ENCODE measurements at regions not wholly inside any gene's neighbourhood (a gene's known extent, or its start where the extent isn't known, plus 50 kb on each side); places are given as distances from the start of the nearest gene placed in this dataset.
A peak's percentile ranks its signal among the peaks of the same experiment; 100 is the strongest.

DNA sequence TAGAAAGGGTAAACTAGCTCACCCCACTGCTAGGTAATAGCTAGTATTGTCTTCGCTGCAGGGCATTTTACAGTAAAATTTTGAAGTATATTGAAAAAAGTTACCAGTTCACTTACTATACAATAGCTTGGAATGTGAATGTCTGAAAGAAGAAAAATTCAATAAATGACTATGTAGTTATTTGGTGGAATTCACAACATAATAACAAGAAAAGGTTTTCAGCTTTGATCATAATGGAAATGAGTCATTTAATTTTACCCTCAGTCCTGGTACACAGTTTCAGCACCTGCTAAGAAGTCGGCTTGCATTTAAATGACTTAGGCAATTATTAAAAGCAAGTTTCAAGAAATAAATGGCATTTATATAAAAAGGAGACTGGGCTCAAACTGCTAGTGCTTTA is 90.4 kb downstream of the NUP35 start:
- DNase-seq (ENCODE audit: low spot score) = no peak

- DNase-seq (ENCODE audit: low spot score) = no peak
Observed at GRCh38 chr2:183215917-183216316, 91.7 kb downstream of the NUP35 start.

DNA sequence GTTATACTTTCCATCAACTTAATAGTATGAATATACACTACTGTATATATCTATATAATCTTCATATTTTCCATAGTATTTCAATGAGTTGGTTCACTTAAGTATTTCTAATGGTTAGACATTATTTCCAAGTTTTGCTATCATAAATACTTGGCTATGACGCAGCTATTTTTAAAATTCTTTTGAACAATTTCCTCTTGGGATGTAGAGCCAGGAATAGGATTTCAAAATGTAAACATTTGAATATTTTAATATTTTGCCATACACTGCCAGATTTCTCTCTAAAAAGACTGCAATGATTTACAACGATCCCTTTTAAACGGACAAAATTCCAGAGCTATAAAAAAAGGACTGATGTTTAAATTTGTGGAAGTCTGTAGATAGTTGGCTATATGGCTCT is 95.6 kb downstream of the NUP35 start:
- DNase-seq (ENCODE audit: low spot score) = no peak

GRCh38 chr2:183222751-183223150 is 98.5 kb downstream of the NUP35 start:
- DNase-seq (ENCODE audit: low spot score) = no peak

- DNase-seq (ENCODE audit: low spot score) = no peak
Observed at GRCh38 chr2:183224948-183225347, 100.7 kb downstream of the NUP35 start.

DNA sequence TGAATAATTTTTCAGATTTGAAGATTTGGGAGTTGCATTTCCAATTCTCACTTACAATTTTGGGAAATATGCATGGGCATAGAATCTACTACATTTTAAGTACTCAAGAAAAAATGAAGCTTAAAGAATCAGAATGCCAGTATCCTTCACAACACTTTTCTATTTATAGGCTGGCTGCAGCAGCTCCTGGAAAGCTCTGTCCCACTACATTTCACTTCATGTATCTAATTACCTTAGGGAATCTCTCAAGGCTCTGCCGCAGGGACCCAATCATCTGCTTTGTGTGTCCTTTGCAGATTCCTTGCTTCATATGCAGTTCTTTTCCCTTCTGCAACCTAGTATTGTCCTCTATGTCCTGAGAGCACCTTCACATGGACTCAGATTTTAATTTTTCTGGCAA is 102.9 kb downstream of the NUP35 start:
- no peak for DNase-seq (ENCODE audit: low spot score)

DNA sequence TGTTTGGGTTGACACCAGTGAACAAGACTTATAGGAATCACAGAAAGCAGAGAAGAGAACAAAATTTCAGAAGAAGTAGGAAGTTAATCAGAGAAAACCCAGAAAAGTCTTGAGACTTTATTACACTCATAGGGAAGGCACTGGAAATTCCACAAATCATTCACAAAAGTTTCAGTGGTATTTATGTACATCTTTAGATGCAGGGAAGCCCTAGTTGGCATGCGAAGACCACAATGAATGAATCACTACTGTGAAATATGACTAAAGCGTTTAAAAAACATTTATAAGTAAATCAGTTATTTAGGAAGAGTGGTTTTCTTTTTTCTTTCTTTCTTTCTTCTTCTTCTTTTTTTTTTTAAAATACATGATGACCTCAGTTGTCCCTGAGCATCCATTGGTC is 105.1 kb downstream of the NUP35 start:
- DNase-seq (ENCODE audit: low spot score) = no peak

- no peak for DNase-seq (ENCODE audit: low spot score)
Observed at GRCh38 chr2:183232161-183232865, 108.1 kb downstream of the NUP35 start.

GRCh38 chr2:183242937-183243336 is 118.7 kb downstream of the NUP35 start:
- DNase-seq (ENCODE audit: low spot score) = no peak

DNA sequence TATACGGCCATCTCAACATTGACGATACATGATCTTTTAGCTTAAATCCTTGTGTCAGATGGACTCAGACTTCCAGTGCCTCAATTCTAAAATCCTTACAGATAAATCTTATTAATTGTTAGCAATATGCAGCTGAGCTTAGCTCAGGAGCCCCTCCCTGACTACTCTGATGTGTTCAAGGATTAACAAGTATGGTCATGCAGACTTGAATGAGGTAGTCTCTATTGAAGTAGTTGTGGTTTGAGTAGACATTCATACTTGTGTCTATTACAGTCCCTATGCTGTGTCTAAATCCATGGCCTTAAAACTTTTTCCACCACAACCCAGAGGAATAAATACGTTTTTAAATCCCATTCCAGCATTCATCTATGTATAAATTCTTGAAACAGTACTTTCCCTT is 119.5 kb downstream of the NUP35 start:
- no peak for DNase-seq (ENCODE audit: low spot score)

DNA sequence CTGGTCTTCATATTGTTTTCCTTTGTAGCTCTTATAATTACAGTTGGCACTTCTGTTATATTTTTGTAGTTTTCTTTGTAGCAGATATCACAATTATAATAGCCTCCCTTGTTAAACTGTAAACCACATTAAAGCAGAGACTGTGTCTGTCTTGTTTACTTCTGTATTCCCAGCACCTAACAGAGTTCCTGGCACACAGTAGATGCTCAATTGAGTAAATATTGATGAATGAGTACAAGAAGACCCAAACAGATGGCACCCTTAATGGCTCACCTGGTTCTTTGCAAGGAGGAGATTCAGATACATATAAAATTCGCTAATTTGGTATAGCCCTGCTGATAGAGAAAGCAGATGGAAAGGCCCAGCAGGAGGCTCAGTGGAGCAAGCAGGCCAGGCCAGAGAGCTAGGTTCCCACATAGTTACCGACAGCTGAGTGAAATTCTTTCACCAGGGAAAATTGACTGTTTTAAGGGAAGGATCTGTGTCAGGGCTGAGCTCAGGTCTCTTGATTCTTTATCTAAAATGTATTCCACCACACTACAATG is 120.1 kb downstream of the NUP35 start:
- peak; percentile 26 for DNase-seq (ENCODE audit: low spot score)

- peak; percentile 34 for DNase-seq (ENCODE audit: low spot score)
Observed at GRCh38 chr2:183248866-183249567, 124.8 kb downstream of the NUP35 start.

- DNase-seq (ENCODE audit: low spot score) = no peak
Observed at GRCh38 chr2:183250061-183250460, 125.8 kb downstream of the NUP35 start.

- DNase-seq (ENCODE audit: low spot score) = no peak
Observed at GRCh38 chr2:183250472-183250871, 126.2 kb downstream of the NUP35 start.

- no peak for DNase-seq (ENCODE audit: low spot score)
Observed at GRCh38 chr2:183253441-183254130, 129.3 kb downstream of the NUP35 start.

DNA sequence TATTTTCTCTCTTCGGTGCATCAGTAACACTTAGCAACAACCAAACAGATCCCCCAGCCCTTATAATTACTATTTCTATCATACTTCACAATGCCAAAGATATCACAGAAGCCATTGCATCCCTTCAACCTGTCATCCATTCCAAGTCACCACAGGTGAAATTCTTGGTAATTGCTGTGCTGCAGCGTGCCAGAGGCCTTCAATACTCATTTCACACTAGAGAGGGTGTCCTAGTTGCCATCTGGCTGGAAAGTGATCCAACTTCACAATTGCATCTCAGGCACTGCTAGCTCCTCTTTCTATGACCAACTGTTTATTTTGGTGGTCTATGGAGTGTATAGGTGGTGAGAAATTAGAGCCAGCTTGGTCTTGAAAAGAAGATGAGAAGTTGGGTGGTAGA is 131.2 kb downstream of the NUP35 start:
- no peak for DNase-seq (ENCODE audit: low spot score)

- no peak for DNase-seq (ENCODE audit: low spot score)
Observed at GRCh38 chr2:183259921-183260320, 135.7 kb downstream of the NUP35 start.

DNA sequence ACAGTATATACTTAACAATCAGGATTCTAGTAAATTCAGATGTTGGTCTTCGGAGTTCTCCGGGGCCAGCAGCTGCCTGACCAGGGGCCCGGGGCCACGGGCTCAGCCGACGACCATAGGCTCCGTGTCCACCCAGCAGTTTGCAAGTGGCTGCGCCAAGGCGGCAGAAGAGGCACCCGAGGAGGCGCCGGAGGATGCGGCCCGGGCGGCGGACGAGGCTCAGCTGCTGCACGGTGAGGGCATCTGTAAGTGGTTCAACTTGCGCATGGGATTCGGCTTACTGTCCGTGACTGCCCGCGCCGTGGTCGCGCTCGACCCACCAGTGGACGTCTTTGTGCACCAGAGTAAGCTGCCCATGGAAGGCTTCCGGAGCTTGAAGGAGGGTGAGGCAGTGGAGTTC is 136.3 kb downstream of the NUP35 start:
- DNase-seq (ENCODE audit: low spot score) = no peak

- DNase-seq (ENCODE audit: low spot score) = no peak
Observed at GRCh38 chr2:183264890-183265535, 140.8 kb downstream of the NUP35 start.

- DNase-seq (ENCODE audit: low spot score) = no peak
Observed at GRCh38 chr2:183267148-183267827, 143.0 kb downstream of the NUP35 start.

DNA sequence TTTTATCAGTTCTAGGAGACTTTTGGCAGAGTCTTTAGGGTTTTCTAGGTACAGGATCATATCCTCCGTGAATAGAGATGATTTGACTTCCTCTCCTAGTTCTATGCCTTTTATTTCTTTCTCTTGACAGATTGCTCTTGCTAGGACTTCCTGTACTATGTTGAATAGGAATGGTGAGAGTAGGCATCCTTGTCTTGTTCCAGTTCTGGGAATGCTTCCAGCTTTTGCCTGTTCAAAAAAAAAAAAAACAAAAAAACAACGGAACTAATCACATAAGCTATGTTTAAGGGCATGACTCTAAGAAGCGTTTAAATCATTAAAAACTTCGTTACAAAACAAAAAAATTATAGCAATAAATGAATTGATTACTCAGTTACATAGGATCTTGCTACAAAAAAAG is 145.7 kb downstream of the NUP35 start:
- no peak for DNase-seq (ENCODE audit: low spot score)

GRCh38 chr2:183283209-183283608 is 159.0 kb downstream of the NUP35 start:
- no peak for DNase-seq (ENCODE audit: low spot score)

Data from iPS-NIHi11 (cell line).